ENCODE measurements at regions not wholly inside any gene's neighbourhood (a gene's known extent, or its start where the extent isn't known, plus 50 kb on each side); places are given as distances from the start of the nearest gene placed in this dataset.

GRCh38 chr15:35755237-35755802 lies 209.4 kb upstream of the DPH6 start:
- TF ChIP-seq CTCF (IDR thresholded peaks at IDR 0.05) (no peak), POLR2A (IDR thresholded peaks at IDR 0.05) (no peak)
